ENCODE measurements at regions not wholly inside any gene's neighbourhood (a gene's known extent, or its start where the extent isn't known, plus 50 kb on each side); places are given as distances from the start of the nearest gene placed in this dataset.

DNA sequence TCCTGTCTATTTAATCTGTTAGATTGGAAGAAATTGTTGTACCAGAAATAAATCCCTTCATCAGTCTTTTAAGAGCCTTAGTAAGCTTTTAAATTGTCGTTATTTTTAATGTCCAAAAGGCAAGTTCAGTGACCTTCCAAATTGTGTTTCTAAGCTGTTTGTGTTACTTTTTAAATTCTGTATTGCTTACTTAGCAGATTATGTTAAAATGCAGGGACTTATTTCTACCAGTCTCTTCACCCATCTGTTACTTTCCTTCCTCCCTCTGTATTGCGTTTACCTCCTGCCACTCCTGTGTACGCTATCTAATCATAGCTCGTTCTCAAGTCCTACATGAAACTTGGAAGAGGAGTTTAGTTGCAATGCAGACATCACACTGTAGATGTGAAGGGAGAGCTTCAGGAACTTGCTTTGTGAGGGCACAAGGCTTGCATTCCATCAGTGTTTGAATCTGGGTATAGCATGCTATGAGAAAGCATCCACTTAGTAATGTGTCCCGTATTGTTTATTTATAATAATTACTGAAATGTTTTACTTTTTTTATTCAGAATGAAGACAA is 406.5 kb upstream of the RGS6 start:
- TF ChIP-seq, protein P1, sequence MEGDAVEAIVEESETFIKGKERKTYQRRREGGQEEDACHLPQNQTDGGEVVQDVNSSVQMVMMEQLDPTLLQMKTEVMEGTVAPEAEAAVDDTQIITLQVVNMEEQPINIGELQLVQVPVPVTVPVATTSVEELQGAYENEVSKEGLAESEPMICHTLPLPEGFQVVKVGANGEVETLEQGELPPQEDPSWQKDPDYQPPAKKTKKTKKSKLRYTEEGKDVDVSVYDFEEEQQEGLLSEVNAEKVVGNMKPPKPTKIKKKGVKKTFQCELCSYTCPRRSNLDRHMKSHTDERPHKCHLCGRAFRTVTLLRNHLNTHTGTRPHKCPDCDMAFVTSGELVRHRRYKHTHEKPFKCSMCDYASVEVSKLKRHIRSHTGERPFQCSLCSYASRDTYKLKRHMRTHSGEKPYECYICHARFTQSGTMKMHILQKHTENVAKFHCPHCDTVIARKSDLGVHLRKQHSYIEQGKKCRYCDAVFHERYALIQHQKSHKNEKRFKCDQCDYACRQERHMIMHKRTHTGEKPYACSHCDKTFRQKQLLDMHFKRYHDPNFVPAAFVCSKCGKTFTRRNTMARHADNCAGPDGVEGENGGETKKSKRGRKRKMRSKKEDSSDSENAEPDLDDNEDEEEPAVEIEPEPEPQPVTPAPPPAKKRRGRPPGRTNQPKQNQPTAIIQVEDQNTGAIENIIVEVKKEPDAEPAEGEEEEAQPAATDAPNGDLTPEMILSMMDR (IDR thresholded peaks at IDR 0.05; ENCODE audit: low read length), result no peak
- TF ChIP-seq EZH2 (IDR thresholded peaks at IDR 0.05; ENCODE audit: borderline replicate concordance, low read length), result no peak

Data from OCI-LY1 (cell line).